ENCODE measurements at regions not wholly inside any gene's neighbourhood (a gene's known extent, or its start where the extent isn't known, plus 50 kb on each side); places are given as distances from the start of the nearest gene placed in this dataset.

DNA sequence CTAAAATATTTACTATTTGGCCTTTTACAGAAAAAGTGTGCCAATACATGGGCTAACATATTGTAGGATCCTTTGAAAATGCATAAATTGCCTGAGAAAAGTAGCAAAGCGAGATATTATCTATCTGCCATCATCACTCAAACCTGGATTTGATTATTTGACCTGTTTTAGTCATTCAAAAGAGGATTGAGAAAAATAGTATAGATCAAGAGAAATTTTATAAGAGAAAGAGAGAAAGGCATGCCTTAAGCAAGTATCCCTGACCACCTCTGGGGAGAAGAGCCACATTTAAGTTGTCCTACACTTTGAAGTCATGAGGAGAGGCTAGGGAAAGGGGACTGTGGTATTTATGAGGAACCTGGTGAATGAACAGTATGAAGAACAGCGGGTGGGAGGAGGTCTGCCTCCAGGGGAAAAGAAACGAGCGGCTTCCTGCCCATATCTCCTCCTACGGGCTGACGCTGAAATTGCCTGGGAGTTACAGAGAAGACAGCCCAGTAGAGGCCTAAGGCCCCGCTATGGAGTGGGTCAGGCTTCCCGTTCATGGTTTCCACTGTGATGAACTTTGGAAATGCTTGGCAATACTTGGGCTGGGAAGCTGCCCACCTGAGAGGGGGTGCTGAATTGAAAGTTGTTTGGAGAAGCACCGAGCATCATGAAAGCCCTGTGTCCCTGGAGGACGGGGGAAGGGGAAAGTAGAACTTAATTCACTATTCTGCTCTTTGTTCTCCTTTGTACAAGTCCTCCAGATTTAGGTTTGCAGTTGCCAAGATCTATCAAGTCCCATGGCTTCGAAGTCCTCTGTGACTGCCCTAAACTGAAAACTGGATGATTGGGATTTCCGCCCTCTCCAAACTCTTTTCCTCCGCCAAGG, 106.9 kb upstream of the ACSL4 start:
- no peaks in the 10 kb centered on the region for H3K9me3 Mint-ChIP-seq
- peaks cover 16% of the 10 kb centered on the region for H3K4me1 Mint-ChIP-seq
- TF ChIP-seq CTCF (IDR thresholded peaks at IDR 0.05; ENCODE audit: unreplicated experiment in 3 of 3), result peak; percentile 22 to 31 (median 29)
- H3K27ac Mint-ChIP-seq, result no peak overlapping the region
- no peaks in the 10 kb centered on the region for H3K27me3 Mint-ChIP-seq (ENCODE audit: low read depth)
- H3K4me3 Mint-ChIP-seq, result no peak overlapping the region
- no peaks in the 10 kb centered on the region for H3K36me3 Mint-ChIP-seq (ENCODE audit: low read depth)

DNA sequence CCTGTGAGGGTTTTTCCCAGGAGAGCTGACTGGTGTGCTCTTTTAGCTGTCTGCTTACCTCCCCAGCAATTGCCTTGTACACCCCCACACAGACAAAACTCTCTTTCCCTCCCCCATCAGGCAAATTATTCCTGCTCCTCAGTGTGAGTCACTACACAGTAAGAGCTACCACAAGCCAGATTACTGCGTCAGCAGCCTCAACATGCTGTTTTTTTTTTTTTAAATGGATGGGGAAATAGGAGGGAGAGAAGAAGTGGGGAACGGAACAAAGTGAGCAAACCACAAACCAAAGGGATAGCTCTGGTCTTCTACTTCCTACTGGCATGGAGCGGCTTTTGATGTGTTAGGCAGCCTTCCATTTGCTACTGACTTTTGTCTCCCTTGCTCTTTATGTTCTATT, 107.5 kb upstream of the ACSL4 start:
- Mint-ChIP-seq H3K4me3 (no peak overlapping the region), H3K27ac (no peak overlapping the region), H3K36me3 (ENCODE audit: low read depth) (no peaks in the 10 kb centered on the region), H3K9me3 (no peaks in the 10 kb centered on the region), H3K4me1 (peaks cover 19% of the 10 kb centered on the region), H3K27me3 (ENCODE audit: low read depth) (no peaks in the 10 kb centered on the region)
- no peak for TF ChIP-seq CTCF (IDR thresholded peaks at IDR 0.05; ENCODE audit: unreplicated experiment in 3 of 3)

DNA sequence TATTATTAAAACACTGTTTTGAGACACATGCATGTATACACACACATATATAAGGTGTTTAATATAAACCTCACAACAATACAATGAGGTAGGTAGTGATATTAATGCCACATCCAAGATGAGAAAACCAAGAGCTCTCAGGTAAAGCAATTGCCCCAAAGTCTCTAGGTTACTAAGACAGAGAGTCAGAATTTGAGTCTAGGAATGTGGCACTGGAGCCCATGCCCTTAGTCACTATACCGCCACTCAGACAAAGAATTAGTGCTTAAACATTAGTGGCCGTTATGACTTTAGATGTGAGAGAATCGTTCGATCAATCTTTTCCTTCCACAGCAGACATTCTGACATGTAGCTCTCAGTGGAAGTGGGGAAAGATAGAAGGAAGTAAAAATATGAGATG, 108.2 kb upstream of the ACSL4 start:
- TF ChIP-seq CTCF (IDR thresholded peaks at IDR 0.05; ENCODE audit: unreplicated experiment in 3 of 3), result no peak
- H3K27ac Mint-ChIP-seq, result no peak overlapping the region
- peaks cover 19% of the 10 kb centered on the region for H3K4me1 Mint-ChIP-seq
- no peaks in the 10 kb centered on the region for H3K27me3 Mint-ChIP-seq (ENCODE audit: low read depth)
- no peaks in the 10 kb centered on the region for H3K36me3 Mint-ChIP-seq (ENCODE audit: low read depth)
- no peak overlapping the region for H3K4me3 Mint-ChIP-seq
- H3K9me3 Mint-ChIP-seq, result no peaks in the 10 kb centered on the region

DNA sequence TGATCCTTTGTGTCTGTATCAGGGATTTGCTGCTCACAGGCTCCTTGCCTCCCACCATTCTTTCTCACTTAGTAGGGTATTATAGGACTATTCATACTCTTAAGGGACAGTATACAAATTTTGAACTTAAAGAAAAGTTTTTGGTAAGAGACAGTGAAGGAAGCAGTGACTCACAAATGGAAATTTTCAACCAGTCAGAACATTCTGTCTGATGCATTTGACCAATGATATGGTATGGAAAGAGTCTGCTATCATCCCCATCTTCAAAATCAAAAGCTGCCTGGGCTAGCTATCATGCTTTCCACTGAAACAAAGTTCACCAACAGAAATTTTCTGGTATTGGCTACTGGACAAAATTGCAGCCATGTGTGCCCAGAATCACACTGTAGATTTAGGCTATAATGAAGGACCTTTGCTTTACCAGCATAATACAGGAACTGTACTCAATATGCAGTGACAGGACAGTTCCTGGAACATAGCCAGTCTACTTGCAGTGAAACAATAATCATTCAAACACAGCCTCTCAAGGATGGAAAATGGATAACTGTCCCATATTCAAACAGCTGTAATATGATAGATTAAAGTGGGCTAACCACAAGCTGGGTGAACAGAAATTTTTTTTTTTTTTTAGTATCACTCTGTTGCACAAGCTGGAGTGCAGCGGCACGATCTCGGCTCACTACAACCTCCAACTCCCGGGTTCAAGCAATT, 109.0 kb upstream of the ACSL4 start:
- Mint-ChIP-seq H3K36me3 (ENCODE audit: low read depth) (no peaks in the 10 kb centered on the region), H3K27me3 (ENCODE audit: low read depth) (no peaks in the 10 kb centered on the region), H3K4me1 (peaks cover 20% of the 10 kb centered on the region), H3K9me3 (no peaks in the 10 kb centered on the region), H3K27ac (peak overlapping the region in 1 of 3 experiments; percentile 29), H3K4me3 (no peak overlapping the region)
- TF ChIP-seq CTCF (IDR thresholded peaks at IDR 0.05; ENCODE audit: unreplicated experiment in 3 of 3), result no peak

- no peak for TF ChIP-seq CTCF (IDR thresholded peaks at IDR 0.05; ENCODE audit: unreplicated experiment in 3 of 3)
- no peak overlapping the region for H3K4me3 Mint-ChIP-seq
- no peak overlapping the region for H3K27ac Mint-ChIP-seq
- no peaks in the 10 kb centered on the region for H3K9me3 Mint-ChIP-seq
- H3K27me3 Mint-ChIP-seq (ENCODE audit: low read depth), result no peaks in the 10 kb centered on the region
- H3K36me3 Mint-ChIP-seq (ENCODE audit: low read depth), result no peaks in the 10 kb centered on the region
- H3K4me1 Mint-ChIP-seq, result peaks cover 25% of the 10 kb centered on the region
Observed at GRCh38 chrX:109842611-109843010, 109.6 kb upstream of the ACSL4 start.

All from nephron (organoid).